AG04450 (cell line): ENCODE measurements at regions not wholly inside any gene's neighbourhood (a gene's known extent, or its start where the extent isn't known, plus 50 kb on each side); places are given as distances from the start of the nearest gene placed in this dataset.
"Not testable (repeated sequence)": the region's sequence is repeated elsewhere in the genome, so short reads cannot be mapped to it uniquely, and the experiment has no call there.

ENCODE experiments used
- CTCF ChIA-PET: fragments of 300-600, 350-600 bp; formaldehyde crosslinking; extraction: SDS; loops from one replicate; lab custom pipeline; 2022; ENCODE audit warnings: antibody characterized with exemption, inconsistent platforms; lab: Charles Lee
- POLR2A ChIA-PET: fragments of 350-600 bp; formaldehyde crosslinking; extraction: SDS; loops from one replicate; lab custom pipeline; 2021; ENCODE audit warnings: antibody characterized with exemption, inconsistent platforms; lab: Yijun Ruan, JAX
- DNase-seq: peaks from one replicate; pipeline ENCODE4 v3.0.0-alpha.2; 2011; ENCODE audit warnings: low read depth, low spot score
- H3K27ac ChIP-seq: one replicate; pipeline ENCODE4 v1.5.1; 2012; ENCODE audit warnings: low read depth, low read length, control low read depth
- H3K27me3 ChIP-seq: one replicate; pipeline ENCODE4 v1.6.0; 2012; ENCODE audit warnings: low read length; ENCODE audit not compliant: control insufficient read depth, insufficient read depth
- H3K4me3 ChIP-seq: 2 replicates; pipeline ENCODE4 v1.5.1; 2011; ENCODE audit warnings: mild to moderate bottlenecking, low read depth, low read length, control low read depth
- H3K9me3 ChIP-seq: 2 replicates; pipeline ENCODE4 v1.5.1; 2012; ENCODE audit warnings: low read length; ENCODE audit not compliant: control insufficient read depth, insufficient read depth
- CTCF ChIP-seq: IDR thresholded peaks from 2 replicates; pipeline ENCODE4 v1.5.1; 2011; ENCODE audit warnings: low read depth, low read length, control low read depth, inconsistent platforms

- TF ChIP-seq CTCF: no peak
- ChIA-PET POLR2A (interaction anchor here (0.7 kb wide), 1 partner anchor 8 kb away, joined by 3 read pairs; no protein-coding TSS in a partner anchor), CTCF (interaction anchor here (1.0 kb wide), 1 partner anchor 28 kb away, joined by 3 read pairs; no protein-coding TSS in a partner anchor)
- Histone ChIP-seq H3K4me3 (no peak overlapping the region), H3K27ac (no peak overlapping the region), H3K27me3 (no peaks in the 10 kb centered on the region), H3K9me3 (no peaks in the 10 kb centered on the region)
- DNase-seq: no peak
These were observed 212.2 kb upstream of the BTBD3 start for GRCh38 chr20:11705512-11705911.

- POLR2A ChIA-PET, H3K27ac ChIP-seq, DNase-seq, H3K27me3 ChIP-seq, H3K4me3 ChIP-seq, H3K9me3 ChIP-seq, CTCF ChIA-PET: not testable (repeated sequence)
These were observed 209.5 kb upstream of the BTBD3 start for GRCh38 chr20:11708223-11708622.

- H3K27ac ChIP-seq: no peak overlapping the region
- no peaks in the 10 kb centered on the region for H3K27me3 ChIP-seq
- H3K4me3 ChIP-seq: no peak overlapping the region
- ChIA-PET POLR2A (no interaction called here), CTCF (interaction anchor here (0.9 kb wide), 1 partner anchor 207 kb away, joined by 3 read pairs; no protein-coding TSS in a partner anchor)
- no peak for TF ChIP-seq CTCF
- no peaks in the 10 kb centered on the region for H3K9me3 ChIP-seq
- no peak for DNase-seq
These were observed 206.5 kb upstream of the BTBD3 start for GRCh38 chr20:11711214-11711613.

GRCh38 chr20:11712639-11713160 is 205.0 kb upstream of the BTBD3 start:
- Histone ChIP-seq H3K27me3 (no peaks in the 10 kb centered on the region), H3K9me3 (no peaks in the 10 kb centered on the region), H3K27ac (no peak overlapping the region), H3K4me3 (no peak overlapping the region)
- ChIA-PET CTCF (no interaction called here), POLR2A (no interaction called here)
- TF ChIP-seq CTCF: no peak
- no peak for DNase-seq

GRCh38 chr20:11714886-11715285 is 202.8 kb upstream of the BTBD3 start:
- POLR2A ChIA-PET: no interaction called here
- Histone ChIP-seq H3K27ac (no peak overlapping the region), H3K27me3 (no peaks in the 10 kb centered on the region), H3K9me3 (no peaks in the 10 kb centered on the region), H3K4me3 (no peak overlapping the region)
- no peak for DNase-seq
- CTCF ChIA-PET: interaction anchor here (0.9 kb wide), 1 partner anchor 39 kb away, joined by 3 read pairs; no protein-coding TSS in a partner anchor
- TF ChIP-seq CTCF: no peak
